ENCODE measurements at regions not wholly inside any gene's neighbourhood (a gene's known extent, or its start where the extent isn't known, plus 50 kb on each side); places are given as distances from the start of the nearest gene placed in this dataset.
"Not testable (repeated sequence)": the region's sequence is repeated elsewhere in the genome, so short reads cannot be mapped to it uniquely, and the experiment has no call there.

DNA sequence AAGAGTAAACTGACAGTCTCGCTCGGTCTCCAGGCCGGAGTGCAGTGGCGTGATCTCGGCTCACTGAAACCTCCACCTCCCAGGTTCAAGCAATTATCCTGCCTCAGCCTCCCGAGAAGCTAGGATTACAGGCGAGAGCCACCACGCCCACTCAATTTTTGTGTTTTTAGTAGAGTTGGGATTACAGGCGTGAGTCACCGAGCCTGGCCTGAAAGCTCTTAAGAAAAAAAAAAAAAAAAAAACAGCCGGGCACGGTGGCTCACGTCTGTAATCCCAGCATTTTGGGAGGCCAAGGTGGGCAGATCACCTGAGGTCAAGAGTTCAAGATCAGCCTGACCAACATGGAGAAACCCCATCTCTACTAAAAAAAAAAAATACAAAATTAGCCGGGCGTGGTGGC, 55.3 kb upstream of the THOC2 start:
- DNase-seq; H3K9me3 ChIP-seq; H3K27me3 ChIP-seq; H3K27ac ChIP-seq; H3K36me3 ChIP-seq; H3K4me3 ChIP-seq (replicated peaks in 1 of 3); H3K4me1 ChIP-seq; intact Hi-C loops (cut with DNase I): not testable (repeated sequence)
- 86 to 93% methylated on average over 15 of the region's 15 CpGs for WGBS, 2 donors

DNA sequence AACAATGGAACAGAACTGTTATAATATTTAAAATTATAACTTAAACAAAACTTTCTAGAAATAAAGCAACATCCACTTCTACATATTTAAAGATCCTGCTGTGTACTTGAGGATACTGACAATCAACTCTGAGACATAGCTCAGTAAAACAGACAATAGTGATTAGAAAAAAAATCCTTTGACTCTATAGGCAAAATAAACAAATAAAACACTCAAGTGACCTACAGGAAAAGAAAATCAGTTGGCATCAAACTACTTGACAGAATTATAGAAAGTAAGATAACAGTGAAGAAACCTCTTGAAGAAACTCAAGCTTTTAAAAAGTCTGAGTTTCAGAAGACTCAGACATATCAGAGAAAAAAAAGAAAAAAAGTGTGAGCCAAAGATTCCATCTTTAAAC, 55.9 kb upstream of the THOC2 start:
- no peaks in the 10 kb centered on the region for H3K27me3 ChIP-seq

DNA sequence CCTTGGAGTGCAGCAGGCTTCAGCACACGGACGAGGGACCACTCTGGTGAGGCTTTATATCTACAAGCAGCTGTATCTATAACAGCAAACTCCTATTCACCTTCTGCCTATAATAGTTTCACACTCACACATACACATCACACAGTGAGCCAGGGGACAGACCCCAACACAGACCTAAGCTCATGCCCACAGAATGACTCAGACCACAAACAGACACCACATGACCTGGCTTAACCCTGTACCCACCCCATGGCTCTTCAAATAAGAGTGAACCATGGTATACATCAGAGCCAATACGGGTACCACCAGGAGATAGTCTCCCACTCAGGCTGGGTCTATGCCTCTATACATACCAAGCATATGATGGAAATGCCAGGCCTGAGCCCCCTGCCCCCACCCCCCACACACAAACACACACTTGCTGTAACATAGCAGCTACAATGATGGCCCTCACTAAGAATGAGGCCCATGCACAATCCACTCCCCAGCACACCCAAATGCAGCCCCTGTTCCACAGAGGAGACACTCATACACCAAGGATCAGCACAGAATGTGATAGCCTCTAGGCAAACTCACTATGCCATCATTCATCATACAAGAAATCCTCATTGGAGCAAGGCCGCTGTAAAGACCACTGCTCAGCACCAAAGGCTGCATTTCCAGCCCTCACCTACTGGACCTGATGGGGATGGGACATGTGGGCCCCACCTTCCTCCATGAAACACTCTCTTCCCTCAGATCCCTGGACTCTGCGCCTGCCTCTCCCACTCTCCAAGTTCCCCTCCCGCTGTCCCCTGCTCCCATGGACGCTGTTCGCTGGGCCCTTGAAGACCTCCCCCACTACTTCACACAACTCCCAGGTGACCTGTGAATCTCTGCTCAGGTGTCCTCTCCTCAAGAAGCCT, 62.1 kb upstream of the XIAP start:
- TF ChIP-seq POLR2A (IDR thresholded peaks at IDR 0.05): no peak
- no peak for TF ChIP-seq CTCF (IDR thresholded peaks at IDR 0.05)
- 91 to 92% methylated on average over 6 to 7 of the region's 8 CpGs for WGBS, 2 donors
- Histone ChIP-seq H3K4me3 (replicated peaks in 1 of 3) (no peak overlapping the region), H3K27ac (no peak overlapping the region), H3K27me3 (no peaks in the 10 kb centered on the region), H3K4me1 (no peaks in the 10 kb centered on the region), H3K9me3 (no peaks in the 10 kb centered on the region), H3K36me3 (no peaks in the 10 kb centered on the region)
- DNase-seq: no peak
- intact Hi-C loops (cut with DNase I): no loop called here

More for the DNA sequence above, 55.9 kb upstream of the THOC2 start:
- H3K9me3 ChIP-seq: no peaks in the 10 kb centered on the region
- intact Hi-C loops (cut with DNase I): no loop called here
- H3K4me1 ChIP-seq: no peaks in the 10 kb centered on the region
- no peak overlapping the region for H3K27ac ChIP-seq
- TF ChIP-seq CTCF (IDR thresholded peaks at IDR 0.05) (no peak), POLR2A (IDR thresholded peaks at IDR 0.05) (no peak)
- no peak overlapping the region for H3K4me3 ChIP-seq (replicated peaks in 1 of 3)
- DNase-seq: no peak
- no peaks in the 10 kb centered on the region for H3K36me3 ChIP-seq

DNA sequence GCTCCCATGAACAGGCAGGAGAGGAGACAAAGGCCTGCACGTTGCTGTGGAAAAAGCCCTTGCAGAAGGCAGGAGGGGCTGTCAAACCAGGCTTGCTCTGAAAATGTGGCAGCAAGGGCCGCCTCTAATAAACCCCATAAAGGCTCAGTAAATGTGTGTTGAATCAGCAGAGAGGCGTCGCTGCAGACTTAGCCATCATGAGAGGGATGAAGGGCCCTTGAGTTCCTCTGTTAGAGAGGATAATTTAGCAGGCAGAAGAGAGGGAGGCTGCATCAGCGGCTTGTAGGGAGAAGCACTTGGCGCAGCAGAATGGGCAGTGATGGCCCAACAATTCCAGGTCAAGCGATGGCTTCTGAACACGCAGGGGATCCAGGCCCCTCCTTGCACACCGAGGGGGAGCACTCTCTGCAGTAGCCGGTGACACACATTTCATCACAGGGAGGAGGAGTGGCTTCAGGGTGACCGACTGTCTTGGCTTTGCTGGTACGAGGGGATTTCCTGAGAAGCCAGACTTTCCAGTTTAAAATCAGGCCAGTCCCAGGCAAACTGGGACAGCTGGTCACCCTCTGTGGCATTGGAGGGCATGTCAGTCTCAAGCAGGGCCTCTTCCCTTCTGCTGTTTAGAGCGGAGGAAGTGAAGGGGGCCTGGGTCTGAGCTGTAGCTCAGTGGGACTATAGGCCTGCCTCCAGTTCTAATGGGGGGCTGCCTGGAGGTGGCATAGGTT, 61.0 kb upstream of the XIAP start:
- WGBS, 2 donors: 50 to 66% methylated on average over 4 to 5 of the region's 13 CpGs
- H3K27ac ChIP-seq; H3K36me3 ChIP-seq; H3K9me3 ChIP-seq; H3K27me3 ChIP-seq; intact Hi-C loops (cut with DNase I); H3K4me1 ChIP-seq; H3K4me3 ChIP-seq (replicated peaks in 1 of 3): not testable (repeated sequence)
- peak in 1 of 6 experiments; percentile 11 for TF ChIP-seq CTCF (IDR thresholded peaks at IDR 0.05)
- peak; percentile 18 to 67 for DNase-seq

- no peak overlapping the region for H3K4me3 ChIP-seq (replicated peaks in 1 of 3)
- intact Hi-C loops (cut with DNase I): no loop called here
- H3K4me1 ChIP-seq: no peaks in the 10 kb centered on the region
- no peaks in the 10 kb centered on the region for H3K27me3 ChIP-seq
- TF ChIP-seq CTCF (IDR thresholded peaks at IDR 0.05) (no peak), POLR2A (IDR thresholded peaks at IDR 0.05) (no peak)
- 80 to 86% methylated on average over 2 of the region's 2 CpGs for WGBS, 2 donors
- DNase-seq: no peak
- H3K27ac ChIP-seq: no peak overlapping the region
- no peaks in the 10 kb centered on the region for H3K36me3 ChIP-seq
- H3K9me3 ChIP-seq: no peaks in the 10 kb centered on the region
These were observed 58.0 kb upstream of the XIAP start for GRCh38 chrX:123801901-123802300.
